CD14-positive monocyte (primary cell): ENCODE measurements at regions not wholly inside any gene's neighbourhood (a gene's known extent, or its start where the extent isn't known, plus 50 kb on each side); places are given as distances from the start of the nearest gene placed in this dataset.

Experiments used
- DNase-seq, 3 donors: peaks; one replicate each; pipeline ENCODE4 v3.0.0-alpha.2; 2011 to 2022
- H2AFZ ChIP-seq: 2 replicates; pipeline ENCODE4 v1.6.0; 2012; ENCODE audit warnings: mild to moderate bottlenecking, low read depth, low read length, inconsistent platforms; ENCODE audit not compliant: insufficient read depth, poor library complexity, severe bottlenecking
- H3K27ac ChIP-seq, 2 donors: 1 replicate in 1 of 2; 2 replicates in 1 of 2; pipeline ENCODE4 v1.5.1; 2012 to 2013; ENCODE audit warnings: low read length in 2 of 2, control low read depth in 1 of 2, inconsistent platforms in 1 of 2, low read depth in 1 of 2, mild to moderate bottlenecking in 1 of 2
- H3K27me3 ChIP-seq, 2 donors: one replicate each; pipeline versions ENCODE4 v1.6.0 to v1.6.1; 2011 to 2013; ENCODE audit warnings: low read length in 2 of 2; ENCODE audit not compliant: control insufficient read depth in 2 of 2, insufficient read depth in 2 of 2
- H3K36me3 ChIP-seq, 2 donors: replicated peaks in 1 of 2; 1 replicate in 1 of 2; 2 replicates in 1 of 2; pipeline versions ENCODE4 v1.5.1 to v1.6.1; 2012 to 2013; ENCODE audit warnings: low read length in 2 of 2, control low read depth in 1 of 2, inconsistent platforms in 1 of 2, mild to moderate bottlenecking in 1 of 2; ENCODE audit not compliant: insufficient read depth in 2 of 2, control insufficient read depth in 1 of 2
- H3K4me1 ChIP-seq, 2 donors: 1 replicate in 1 of 2; 2 replicates in 1 of 2; pipeline versions ENCODE4 v1.5.1 to v1.6.1; 2012 to 2013; ENCODE audit warnings: low read length in 2 of 2, control low read depth in 1 of 2, inconsistent platforms in 1 of 2, mild to moderate bottlenecking in 1 of 2, moderate library complexity in 1 of 2; ENCODE audit not compliant: insufficient read depth in 2 of 2, control insufficient read depth in 1 of 2
- H3K4me2 ChIP-seq: replicated peaks from 2 replicates; pipeline ENCODE3; 2012; ENCODE audit warnings: low read length, moderate library complexity, mild to moderate bottlenecking; ENCODE audit not compliant: poor library complexity, severe bottlenecking; ENCODE audit errors: extremely low read depth
- H3K4me3 ChIP-seq, 3 experiments: fragments of 200-600 bp in 1 of 3; sonication (generic) in 1 of 3; replicated peaks in 1 of 3; 1 replicate in 2 of 3; 2 replicates in 1 of 3; pipeline ENCODE4 v1.5.1; 2011 to 2013; ENCODE audit warnings: low read length in 3 of 3, mild to moderate bottlenecking in 3 of 3, control low read depth in 2 of 3, low read depth in 2 of 3, inconsistent platforms in 1 of 3, moderate library complexity in 1 of 3
- H3K79me2 ChIP-seq: 2 replicates; pipeline ENCODE4 v1.6.0; 2012; ENCODE audit warnings: mild to moderate bottlenecking, control low read depth, inconsistent platforms, low read length, moderate library complexity; ENCODE audit not compliant: insufficient read depth
- H3K9ac ChIP-seq: 2 replicates; pipeline ENCODE4 v1.6.0; 2017; ENCODE audit warnings: low read length, mild to moderate bottlenecking; ENCODE audit not compliant: insufficient read depth, poor library complexity, severe bottlenecking
- H3K9me3 ChIP-seq, 2 donors: replicated peaks in 1 of 2; 1 replicate in 1 of 2; 2 replicates in 1 of 2; pipeline versions ENCODE4 v1.5.1 to v1.6.1; 2012 to 2013; ENCODE audit warnings: low read length in 2 of 2, control low read depth in 1 of 2; ENCODE audit not compliant: control insufficient read depth in 1 of 2, insufficient read depth in 1 of 2
- H4K20me1 ChIP-seq: 2 replicates; pipeline ENCODE4 v1.6.0; 2012; ENCODE audit warnings: mild to moderate bottlenecking, low read length, control low read depth, moderate library complexity; ENCODE audit not compliant: insufficient read depth
- H3K27ac Mint-ChIP-seq, 7 donors: one replicate each; pipeline ENCODE4 v1.8.0; 2020; ENCODE audit warnings: mild to moderate bottlenecking in 7 of 7, mixed read lengths in 7 of 7, moderate library complexity in 6 of 7, inconsistent platforms in 2 of 7
- H3K27me3 Mint-ChIP-seq, 3 donors: one replicate each; pipeline ENCODE4 v1.8.0; 2021 to 2022; ENCODE audit warnings: low read depth in 3 of 3, mild to moderate bottlenecking in 3 of 3, mixed read lengths in 3 of 3, moderate library complexity in 3 of 3, inconsistent platforms in 1 of 3
- H3K36me3 Mint-ChIP-seq, 2 donors: one replicate each; pipeline ENCODE4 v1.8.0; 2020; ENCODE audit warnings: mixed read lengths in 2 of 2, inconsistent platforms in 1 of 2, mild to moderate bottlenecking in 1 of 2
- H3K4me1 Mint-ChIP-seq: one replicate; pipeline ENCODE4 v1.8.0; 2020; ENCODE audit warnings: mild to moderate bottlenecking, mixed read lengths
- H3K4me3 Mint-ChIP-seq, 2 donors: one replicate each; pipeline ENCODE4 v1.8.0; 2020; ENCODE audit warnings: mild to moderate bottlenecking in 2 of 2, mixed read lengths in 2 of 2, moderate library complexity in 1 of 2
- H3K9me3 Mint-ChIP-seq, 7 donors: one replicate each; pipeline ENCODE4 v1.8.0; 2020 to 2022; ENCODE audit warnings: mixed read lengths in 7 of 7, mild to moderate bottlenecking in 6 of 7, moderate library complexity in 6 of 7, inconsistent platforms in 2 of 7
- WGBS: methylation state at CpG from one replicate; pipeline ENCODE4 v1.1.5; 2013; ENCODE audit warnings: missing lambda C conversion rate; ENCODE audit not compliant: insufficient coverage; 5-methylcytosine and 5-hydroxymethylcytosine counted together
- intact Hi-C, 2 donors: fragments of 100-400 bp; cut with micrococcal nuclease; formaldehyde crosslinking; loops; one replicate each; pipeline versions ENCODE4 v1.15.0 to v1.15.1; 2023
- TF ChIP-seq, protein P1 (sequence below): fragments of 200-600 bp; IDR thresholded peaks from one replicate; pipeline ENCODE4 v1.8.0; 2022; ENCODE audit warnings: antibody characterized with exemption, mild to moderate bottlenecking

DNA sequence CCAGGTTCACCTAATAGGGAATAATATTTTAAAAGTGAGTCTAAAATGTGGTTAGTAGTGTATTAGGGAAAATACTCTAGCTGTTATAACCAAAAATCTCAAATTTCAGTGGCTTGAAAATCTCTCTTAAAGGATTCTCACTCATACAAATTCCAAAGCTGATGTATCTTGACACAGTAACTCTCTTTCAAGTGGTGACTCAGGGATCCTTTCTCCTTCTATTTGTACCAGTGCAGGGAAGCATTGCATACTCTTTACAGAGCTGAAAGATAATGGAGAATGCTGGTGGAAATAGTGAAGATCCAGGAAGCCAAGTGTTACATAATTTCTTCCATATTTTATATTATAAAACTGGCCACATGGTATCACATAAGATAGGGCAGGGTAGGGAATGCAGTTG lies 560.2 kb upstream of the CDH9 start:
- Histone ChIP-seq H3K27me3 (no peaks in the 10 kb centered on the region), H3K36me3 (no peaks in the 10 kb centered on the region), H3K79me2 (no peaks in the 10 kb centered on the region), H4K20me1 (no peaks in the 10 kb centered on the region), H3K4me1 (no peaks in the 10 kb centered on the region), H3K9me3 (no peaks in the 10 kb centered on the region), H3K4me2 (no peak overlapping the region), H3K4me3 (no peak overlapping the region), H3K9ac (no peak overlapping the region), H3K27ac (no peak overlapping the region), H2AFZ (no peak overlapping the region)
- intact Hi-C loops: no loop called here
- H3K4me3 Mint-ChIP-seq: no peak overlapping the region
- no peaks in the 10 kb centered on the region for H3K4me1 Mint-ChIP-seq
- no peak for DNase-seq
- peaks cover 0 to 9% (median 5%) of the 10 kb centered on the region in 7 donors for H3K9me3 Mint-ChIP-seq
- TF ChIP-seq, protein P1, sequence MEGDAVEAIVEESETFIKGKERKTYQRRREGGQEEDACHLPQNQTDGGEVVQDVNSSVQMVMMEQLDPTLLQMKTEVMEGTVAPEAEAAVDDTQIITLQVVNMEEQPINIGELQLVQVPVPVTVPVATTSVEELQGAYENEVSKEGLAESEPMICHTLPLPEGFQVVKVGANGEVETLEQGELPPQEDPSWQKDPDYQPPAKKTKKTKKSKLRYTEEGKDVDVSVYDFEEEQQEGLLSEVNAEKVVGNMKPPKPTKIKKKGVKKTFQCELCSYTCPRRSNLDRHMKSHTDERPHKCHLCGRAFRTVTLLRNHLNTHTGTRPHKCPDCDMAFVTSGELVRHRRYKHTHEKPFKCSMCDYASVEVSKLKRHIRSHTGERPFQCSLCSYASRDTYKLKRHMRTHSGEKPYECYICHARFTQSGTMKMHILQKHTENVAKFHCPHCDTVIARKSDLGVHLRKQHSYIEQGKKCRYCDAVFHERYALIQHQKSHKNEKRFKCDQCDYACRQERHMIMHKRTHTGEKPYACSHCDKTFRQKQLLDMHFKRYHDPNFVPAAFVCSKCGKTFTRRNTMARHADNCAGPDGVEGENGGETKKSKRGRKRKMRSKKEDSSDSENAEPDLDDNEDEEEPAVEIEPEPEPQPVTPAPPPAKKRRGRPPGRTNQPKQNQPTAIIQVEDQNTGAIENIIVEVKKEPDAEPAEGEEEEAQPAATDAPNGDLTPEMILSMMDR: no peak
- H3K27ac Mint-ChIP-seq: no peak overlapping the region
- H3K36me3 Mint-ChIP-seq: no peaks in the 10 kb centered on the region
- H3K27me3 Mint-ChIP-seq: no peaks in the 10 kb centered on the region

DNA sequence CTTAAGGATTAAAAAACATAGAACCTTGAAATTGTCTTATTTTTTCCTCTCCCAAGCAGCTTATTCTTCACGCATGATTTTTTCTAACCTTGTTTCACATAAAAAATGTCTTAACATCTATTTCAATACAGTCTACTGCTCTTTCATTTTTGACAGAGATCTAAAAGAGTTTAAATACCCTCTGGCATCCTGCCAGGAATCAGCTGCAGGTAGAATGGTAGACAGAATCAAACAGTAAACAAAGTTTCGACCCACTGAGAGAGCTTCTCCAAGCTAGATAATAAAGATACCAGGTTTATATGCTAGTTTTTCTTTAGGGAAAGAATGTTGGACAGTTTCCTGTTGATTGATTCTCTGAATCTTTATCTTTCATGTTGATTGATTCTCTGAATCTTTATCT lies 555.8 kb upstream of the CDH9 start:
- DNase-seq: no peak
- TF ChIP-seq, protein P1: no peak

More for the DNA sequence above, 555.8 kb upstream of the CDH9 start:
- no peaks in the 10 kb centered on the region for H3K4me1 ChIP-seq
- Mint-ChIP-seq H3K27ac (no peak overlapping the region), H3K4me3 (no peak overlapping the region), H3K4me1 (no peaks in the 10 kb centered on the region), H3K27me3 (peaks cover 0 to 2% (median 0%) of the 10 kb centered on the region in 3 donors), H3K36me3 (no peaks in the 10 kb centered on the region), H3K9me3 (peaks cover 7 to 19% (median 9%) of the 10 kb centered on the region in 7 donors)
- intact Hi-C loops: no loop called here
- H3K27ac ChIP-seq: no peak overlapping the region
- H3K9ac ChIP-seq: no peak overlapping the region
- peaks cover 9 to 15% of the 10 kb centered on the region in 2 donors for H3K9me3 ChIP-seq
- H3K36me3 ChIP-seq: no peaks in the 10 kb centered on the region
- H3K79me2 ChIP-seq: no peaks in the 10 kb centered on the region
- H3K4me3 ChIP-seq: no peak overlapping the region
- H2AFZ ChIP-seq: no peak overlapping the region
- no CpG with 5 or more reads among the region's 2 CpGs for WGBS
- H4K20me1 ChIP-seq: no peaks in the 10 kb centered on the region
- no peaks in the 10 kb centered on the region for H3K27me3 ChIP-seq
- H3K4me2 ChIP-seq: no peak overlapping the region
